K562 (cell line): ENCODE measurements at regions not wholly inside any gene's neighbourhood (a gene's known extent, or its start where the extent isn't known, plus 50 kb on each side); places are given as distances from the start of the nearest gene placed in this dataset.

Source experiments
- E4F1 ChIP-seq: fragments of 250-450 bp; sonication (Bioruptor Pico); IDR thresholded peaks from 2 replicates; pipeline ENCODE4 v1.5.0; 2021; ENCODE audit warnings: mild to moderate bottlenecking, borderline replicate concordance
- GTF2B ChIP-seq: IDR thresholded peaks from 2 replicates; pipeline ENCODE4 v1.6.1; 2011; ENCODE audit not compliant: insufficient read length; ENCODE audit errors: extremely low read depth
- NFRKB ChIP-seq: fragments of 450-650 bp; IDR thresholded peaks from 2 replicates; pipeline ENCODE4 v1.6.1; 2016; ENCODE audit warnings: low read depth
- PHTF2 ChIP-seq: fragments of 250-450 bp; sonication (Bioruptor Pico); IDR thresholded peaks from 2 replicates; pipeline ENCODE4 v1.5.0; 2021; ENCODE audit warnings: mild to moderate bottlenecking
- RNF2 ChIP-seq: sonication (generic); IDR thresholded peaks from 2 replicates; pipeline ENCODE4 v1.6.1; 2016
- THRAP3 ChIP-seq: fragments of 450-650 bp; IDR thresholded peaks from 2 replicates; pipeline ENCODE4 v1.6.1; 2016; ENCODE audit warnings: mild to moderate bottlenecking, inconsistent platforms, borderline replicate concordance
- ZFP30 ChIP-seq: fragments of 250-450 bp; sonication (Bioruptor Pico); IDR thresholded peaks from 2 replicates; pipeline ENCODE4 v1.8.0; 2022; ENCODE audit warnings: moderate library complexity, mild to moderate bottlenecking, inconsistent platforms, borderline replicate concordance
- ZNF175 ChIP-seq: fragments of 200-800 bp; sonication (Bioruptor generic); IDR thresholded peaks from 2 replicates; pipeline ENCODE4 v1.6.1; 2016; ENCODE audit warnings: low read depth, mild to moderate bottlenecking, missing genetic modification characterization, missing compliant biosample characterization
- ZNF318 ChIP-seq, 2 experiments: fragments of 450-650 bp; IDR thresholded peaks; 2 replicates each; pipeline ENCODE4 v1.6.1; 2016; ENCODE audit warnings: mild to moderate bottlenecking in 2 of 2, borderline replicate concordance in 1 of 2, low read depth in 1 of 2, moderate library complexity in 1 of 2
- ZNF449 ChIP-seq: fragments of 250-450 bp; sonication (Bioruptor Pico); IDR thresholded peaks from 2 replicates; pipeline ENCODE4 v1.8.0; 2022; ENCODE audit warnings: moderate library complexity, mild to moderate bottlenecking, inconsistent platforms
- ZNF592 ChIP-seq: fragments of 450-650 bp; IDR thresholded peaks from 2 replicates; pipeline ENCODE4 v1.6.1; 2017; ENCODE audit warnings: antibody characterized with exemption, mild to moderate bottlenecking

GRCh38 chr13:37923236-37923635 lies 53.7 kb upstream of the TRPC4 start (continued):
- TF ChIP-seq ZNF318 (IDR thresholded peaks at IDR 0.05; ENCODE audit: borderline replicate concordance in 1 of 2, low read depth in 1 of 2) (no peak), THRAP3 (no peak), ZNF449 (CRISPR knock-in tag) (no peak), NFRKB (no peak), ZNF592 (no peak), RNF2 (no peak), E4F1 (CRISPR knock-in tag) (no peak), ZFP30 (CRISPR knock-in tag) (no peak), GTF2B (no peak), PHTF2 (CRISPR knock-in tag) (no peak), ZNF175 (CRISPR knock-in tag) (no peak)
